ENCODE measurements at regions not wholly inside any gene's neighbourhood (a gene's known extent, or its start where the extent isn't known, plus 50 kb on each side); places are given as distances from the start of the nearest gene placed in this dataset.
"Not testable (repeated sequence)": the region's sequence is repeated elsewhere in the genome, so short reads cannot be mapped to it uniquely, and the experiment has no call there.

DNA sequence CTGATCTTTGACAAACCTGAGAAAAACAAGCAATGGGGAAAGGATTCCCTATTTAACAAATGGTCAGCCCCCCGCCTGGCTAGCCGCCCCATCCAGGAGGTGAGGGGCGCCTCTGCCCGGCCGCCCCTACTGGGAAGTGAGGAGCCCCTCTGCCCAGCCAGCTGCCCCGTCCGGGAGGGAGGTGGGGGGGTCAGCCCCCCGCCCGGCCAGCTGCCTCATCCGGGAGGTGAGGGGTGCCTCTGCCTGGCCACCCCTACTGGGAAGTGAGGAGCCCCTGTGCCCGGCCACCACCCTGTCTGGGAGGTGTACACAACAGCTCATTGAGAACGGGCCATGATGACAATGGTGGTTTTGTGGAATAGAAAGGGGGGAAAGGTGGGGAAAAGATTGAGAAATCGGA is 717.1 kb downstream of the COL12A1 start:
- H4K12ac ChIP-seq (ENCODE audit: low read depth, low read length); H4K8ac ChIP-seq (ENCODE audit: low read depth, low read length); DNase-seq; H3K9ac ChIP-seq (ENCODE audit: low read length); H3K36me3 ChIP-seq (ENCODE audit: control insufficient read depth in 1 of 2, insufficient read depth in 2 of 2, low read length in 2 of 2); H2BK5ac ChIP-seq (ENCODE audit: low read depth, low read length, poor library complexity); H2AK5ac ChIP-seq (ENCODE audit: low read length); H2BK120ac ChIP-seq (ENCODE audit: insufficient read depth, low read length, poor library complexity); H3K9me3 ChIP-seq (ENCODE audit: insufficient read depth, low read depth, low read length); H4K91ac ChIP-seq (ENCODE audit: low read depth, low read length); H3K79me1 ChIP-seq (ENCODE audit: low read length); H3K4me1 ChIP-seq (ENCODE audit: control insufficient read depth in 1 of 2, insufficient read depth in 2 of 2, low read length in 2 of 2); H2BK12ac ChIP-seq (ENCODE audit: low read length); H3K4me3 ChIP-seq (ENCODE audit: low read depth, low read length); H3K27ac ChIP-seq (ENCODE audit: low read depth, low read length); H3K23ac ChIP-seq (ENCODE audit: low read length); H3K14ac ChIP-seq (ENCODE audit: low read length); H3K4ac ChIP-seq (ENCODE audit: low read depth, low read length); H3K4me2 ChIP-seq (ENCODE audit: low read length); H3K18ac ChIP-seq (ENCODE audit: low read length); H2AFZ ChIP-seq (ENCODE audit: insufficient read depth, low read length, poor library complexity); H3K27me3 ChIP-seq (ENCODE audit: insufficient read depth, low read length); H3K79me2 ChIP-seq (ENCODE audit: control insufficient read depth, insufficient read depth, low read length, poor library complexity): not testable (repeated sequence)
- no CpG with 5 or more reads among the region's 13 CpGs for WGBS (ENCODE audit: extremely low coverage, insufficient coverage, insufficient read length)

DNA sequence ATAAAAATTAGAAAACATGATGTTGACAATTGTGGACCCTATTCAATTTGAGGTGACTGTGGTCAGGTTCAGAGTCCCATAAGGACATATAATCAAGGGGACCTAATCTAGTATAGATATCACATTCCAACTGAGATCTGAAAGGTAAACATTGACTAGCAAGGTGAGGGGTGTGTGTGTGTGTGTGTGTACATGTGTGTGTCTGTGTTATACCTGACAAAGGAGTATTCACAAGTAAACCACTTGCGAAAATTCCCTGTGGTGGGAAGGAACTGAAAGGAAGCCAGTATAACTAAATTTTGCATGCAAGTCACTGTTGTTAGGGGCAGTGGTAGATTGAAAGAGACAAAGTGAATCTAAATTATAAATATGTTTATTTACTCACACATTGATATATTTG is 723.7 kb downstream of the COL12A1 start:
- no peak overlapping the region for H2AFZ ChIP-seq (ENCODE audit: insufficient read depth, low read length, poor library complexity)
- no peaks in the 10 kb centered on the region for H3K79me1 ChIP-seq (ENCODE audit: low read length)
- H2BK5ac ChIP-seq (ENCODE audit: low read depth, low read length, poor library complexity): no peak overlapping the region
- H3K4me1 ChIP-seq (ENCODE audit: control insufficient read depth in 1 of 2, insufficient read depth in 2 of 2, low read length in 2 of 2): no peaks in the 10 kb centered on the region
- H4K12ac ChIP-seq (ENCODE audit: low read depth, low read length): no peak overlapping the region
- no peak overlapping the region for H3K4me2 ChIP-seq (ENCODE audit: low read length)
- no peaks in the 10 kb centered on the region for H3K9me3 ChIP-seq (ENCODE audit: insufficient read depth, low read depth, low read length)
- H3K14ac ChIP-seq (ENCODE audit: low read length): no peak overlapping the region
- no peaks in the 10 kb centered on the region for H3K27me3 ChIP-seq (ENCODE audit: insufficient read depth, low read length)
- H3K79me2 ChIP-seq (ENCODE audit: control insufficient read depth, insufficient read depth, low read length, poor library complexity): no peaks in the 10 kb centered on the region
- H3K9ac ChIP-seq (ENCODE audit: low read length): no peak overlapping the region
- no peak overlapping the region for H3K4ac ChIP-seq (ENCODE audit: low read depth, low read length)
- no CpG with 5 or more reads among the region's 1 CpG for WGBS (ENCODE audit: extremely low coverage, insufficient coverage, insufficient read length)
- H4K91ac ChIP-seq (ENCODE audit: low read depth, low read length): no peak overlapping the region
- no peak overlapping the region for H2AK5ac ChIP-seq (ENCODE audit: low read length)
- DNase-seq: no peak
- H3K27ac ChIP-seq (ENCODE audit: low read depth, low read length): no peak overlapping the region
- no peaks in the 10 kb centered on the region for H3K36me3 ChIP-seq (ENCODE audit: control insufficient read depth in 1 of 2, insufficient read depth in 2 of 2, low read length in 2 of 2)
- H2BK12ac ChIP-seq (ENCODE audit: low read length): no peak overlapping the region
- H4K8ac ChIP-seq (ENCODE audit: low read depth, low read length): no peak overlapping the region
- no peak overlapping the region for H3K4me3 ChIP-seq (ENCODE audit: low read depth, low read length)
- H2BK120ac ChIP-seq (ENCODE audit: insufficient read depth, low read length, poor library complexity): no peak overlapping the region
- H3K23ac ChIP-seq (ENCODE audit: low read length): no peak overlapping the region
- H3K18ac ChIP-seq (ENCODE audit: low read length): no peak overlapping the region

GRCh38 chr6:74480561-74480960 is 725.3 kb downstream of the COL12A1 start:
- H2BK5ac ChIP-seq (ENCODE audit: low read depth, low read length, poor library complexity): no peak overlapping the region
- no CpG with 5 or more reads among the region's 2 CpGs for WGBS (ENCODE audit: extremely low coverage, insufficient coverage, insufficient read length)
- no peak overlapping the region for H3K4ac ChIP-seq (ENCODE audit: low read depth, low read length)
- no peak overlapping the region for H4K91ac ChIP-seq (ENCODE audit: low read depth, low read length)
- no peak overlapping the region for H2BK12ac ChIP-seq (ENCODE audit: low read length)
- H3K27ac ChIP-seq (ENCODE audit: low read depth, low read length): no peak overlapping the region
- H2AK5ac ChIP-seq (ENCODE audit: low read length): no peak overlapping the region
- no peaks in the 10 kb centered on the region for H3K79me1 ChIP-seq (ENCODE audit: low read length)
- no peaks in the 10 kb centered on the region for H3K27me3 ChIP-seq (ENCODE audit: insufficient read depth, low read length)
- H3K36me3 ChIP-seq (ENCODE audit: control insufficient read depth in 1 of 2, insufficient read depth in 2 of 2, low read length in 2 of 2): no peaks in the 10 kb centered on the region
- H2AFZ ChIP-seq (ENCODE audit: insufficient read depth, low read length, poor library complexity): no peak overlapping the region
- no peak overlapping the region for H3K9ac ChIP-seq (ENCODE audit: low read length)
- no peak overlapping the region for H4K12ac ChIP-seq (ENCODE audit: low read depth, low read length)
- H2BK120ac ChIP-seq (ENCODE audit: insufficient read depth, low read length, poor library complexity): no peak overlapping the region
- no peak overlapping the region for H3K18ac ChIP-seq (ENCODE audit: low read length)
- H3K23ac ChIP-seq (ENCODE audit: low read length): no peak overlapping the region
- H3K4me3 ChIP-seq (ENCODE audit: low read depth, low read length): no peak overlapping the region
- no peaks in the 10 kb centered on the region for H3K9me3 ChIP-seq (ENCODE audit: insufficient read depth, low read depth, low read length)
- no peaks in the 10 kb centered on the region for H3K4me1 ChIP-seq (ENCODE audit: control insufficient read depth in 1 of 2, insufficient read depth in 2 of 2, low read length in 2 of 2)
- H3K79me2 ChIP-seq (ENCODE audit: control insufficient read depth, insufficient read depth, low read length, poor library complexity): no peaks in the 10 kb centered on the region
- H4K8ac ChIP-seq (ENCODE audit: low read depth, low read length): no peak overlapping the region
- H3K14ac ChIP-seq (ENCODE audit: low read length): no peak overlapping the region
- H3K4me2 ChIP-seq (ENCODE audit: low read length): no peak overlapping the region
- DNase-seq: peak in 1 of 2 donors; percentile 2

DNA sequence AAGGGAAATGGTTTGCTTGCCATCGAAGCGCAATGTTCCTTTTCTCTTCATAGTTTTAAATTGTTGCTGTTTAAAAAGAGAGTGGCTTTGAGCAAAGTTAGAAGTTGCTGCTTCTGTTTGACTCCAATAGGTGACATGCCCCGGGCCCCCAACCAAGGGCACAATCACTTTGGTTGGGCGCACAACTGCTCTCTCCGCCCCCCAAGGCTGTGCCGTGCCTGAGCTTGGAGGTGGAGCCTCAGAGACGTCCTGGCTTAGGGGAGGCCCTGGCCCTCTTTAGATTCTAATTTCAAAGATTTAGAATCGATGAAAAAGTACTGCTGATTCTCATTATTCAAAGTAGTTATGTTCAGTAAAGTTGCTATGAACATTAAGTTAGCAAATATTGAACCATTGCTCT is 725.9 kb downstream of the COL12A1 start:
- H4K12ac ChIP-seq (ENCODE audit: low read depth, low read length): no peak overlapping the region
- H3K79me2 ChIP-seq (ENCODE audit: control insufficient read depth, insufficient read depth, low read length, poor library complexity): no peaks in the 10 kb centered on the region
- WGBS (ENCODE audit: extremely low coverage, insufficient coverage, insufficient read length): no CpG with 5 or more reads among the region's 8 CpGs

More for the DNA sequence above, 725.9 kb downstream of the COL12A1 start:
- DNase-seq: no peak
- no peaks in the 10 kb centered on the region for H3K27me3 ChIP-seq (ENCODE audit: insufficient read depth, low read length)
- no peaks in the 10 kb centered on the region for H3K9me3 ChIP-seq (ENCODE audit: insufficient read depth, low read depth, low read length)
- H3K9ac ChIP-seq (ENCODE audit: low read length): no peak overlapping the region
- H3K18ac ChIP-seq (ENCODE audit: low read length): no peak overlapping the region
- H3K36me3 ChIP-seq (ENCODE audit: control insufficient read depth in 1 of 2, insufficient read depth in 2 of 2, low read length in 2 of 2): no peaks in the 10 kb centered on the region
- no peaks in the 10 kb centered on the region for H3K79me1 ChIP-seq (ENCODE audit: low read length)
- H2AK5ac ChIP-seq (ENCODE audit: low read length): no peak overlapping the region
- no peak overlapping the region for H3K14ac ChIP-seq (ENCODE audit: low read length)
- no peaks in the 10 kb centered on the region for H3K4me1 ChIP-seq (ENCODE audit: control insufficient read depth in 1 of 2, insufficient read depth in 2 of 2, low read length in 2 of 2)
- H4K91ac ChIP-seq (ENCODE audit: low read depth, low read length): no peak overlapping the region
- no peak overlapping the region for H2BK12ac ChIP-seq (ENCODE audit: low read length)
- H3K27ac ChIP-seq (ENCODE audit: low read depth, low read length): no peak overlapping the region
- H2BK5ac ChIP-seq (ENCODE audit: low read depth, low read length, poor library complexity): no peak overlapping the region
- H3K4ac ChIP-seq (ENCODE audit: low read depth, low read length): no peak overlapping the region
- no peak overlapping the region for H3K23ac ChIP-seq (ENCODE audit: low read length)
- no peak overlapping the region for H2BK120ac ChIP-seq (ENCODE audit: insufficient read depth, low read length, poor library complexity)
- H3K4me3 ChIP-seq (ENCODE audit: low read depth, low read length): no peak overlapping the region
- no peak overlapping the region for H2AFZ ChIP-seq (ENCODE audit: insufficient read depth, low read length, poor library complexity)
- no peak overlapping the region for H3K4me2 ChIP-seq (ENCODE audit: low read length)
- H4K8ac ChIP-seq (ENCODE audit: low read depth, low read length): no peak overlapping the region
